IMR-90 (cell line): ENCODE measurements at regions not wholly inside any gene's neighbourhood (a gene's known extent, or its start where the extent isn't known, plus 50 kb on each side); places are given as distances from the start of the nearest gene placed in this dataset.

Experiments used
- ATAC-seq: fragments of 200-7000 bp; cut with Tn5 transposase; 2 replicates; pipeline ENCODE4 v1.9.1; 2020; ENCODE audit warnings: low read depth, mild to moderate bottlenecking, moderate library complexity
- BruUV-seq: library from RNA; stranded (reverse); fragments of 400-500 nt; replicated peaks from 2 replicates; lab custom pipeline; 2021; lab: Mats Ljungman, UMichigan
- CTCF ChIA-PET: fragments of 300-600 bp; formaldehyde crosslinking; extraction: SDS; loops from one replicate; lab custom pipeline; 2021; ENCODE audit warnings: antibody characterized with exemption; lab: Yijun Ruan, JAX
- POLR2A ChIA-PET: fragments of 300-600 bp; sonication (Branson Sonifier 250); formaldehyde crosslinking; loops from one replicate; lab custom pipeline; 2022; ENCODE audit warnings: antibody characterized with exemption; ENCODE audit not compliant: unreplicated experiment; lab: Charles Lee
- DNase-seq: peaks from one replicate; pipeline ENCODE4 v3.0.0; 2013
- H2AFZ ChIP-seq: replicated peaks from 2 replicates; pipeline ENCODE3; 2013; ENCODE audit warnings: low read length, mild to moderate bottlenecking; ENCODE audit not compliant: poor library complexity
- H2AK5ac ChIP-seq: 2 replicates; pipeline ENCODE4 v1.6.1; 2013; ENCODE audit warnings: low read depth, low read length, inconsistent platforms
- H2AK9ac ChIP-seq: replicated peaks from 2 replicates; pipeline ENCODE3; 2013; ENCODE audit warnings: mild to moderate bottlenecking, low read depth, low read length, moderate library complexity; ENCODE audit not compliant: poor library complexity
- H2BK120ac ChIP-seq: 2 replicates; pipeline ENCODE4 v1.6.1; 2013; ENCODE audit warnings: low read depth, low read length, inconsistent platforms
- H2BK15ac ChIP-seq: 3 replicates; pipeline ENCODE4 v1.6.1; 2013; ENCODE audit warnings: low read depth, low read length, inconsistent platforms
- H2BK20ac ChIP-seq: 2 replicates; pipeline ENCODE4 v1.6.1; 2013; ENCODE audit warnings: low read depth, mild to moderate bottlenecking, inconsistent platforms, low read length, moderate library complexity
- H2BK5ac ChIP-seq: 2 replicates; pipeline ENCODE4 v1.6.1; 2013; ENCODE audit warnings: mild to moderate bottlenecking, low read depth, low read length, inconsistent platforms; ENCODE audit not compliant: poor library complexity, severe bottlenecking
- H3K14ac ChIP-seq: replicated peaks from 2 replicates; pipeline ENCODE4 v1.6.1; 2013; ENCODE audit warnings: low read depth, low read length, inconsistent platforms
- H3K18ac ChIP-seq: 2 replicates; pipeline ENCODE4 v1.6.1; 2013; ENCODE audit warnings: low read depth, low read length, control low read depth
- H3K23ac ChIP-seq: 2 replicates; pipeline ENCODE4 v1.6.1; 2013; ENCODE audit warnings: low read depth, low read length, inconsistent platforms
- H3K27ac ChIP-seq: 2 replicates; pipeline ENCODE4 v1.5.1; 2013; ENCODE audit warnings: mild to moderate bottlenecking, control low read depth, low read length; ENCODE audit not compliant: insufficient read depth
- H3K27me3 ChIP-seq: 2 replicates; pipeline ENCODE4 v1.6.1; 2013; ENCODE audit warnings: low read length; ENCODE audit not compliant: control insufficient read depth, insufficient read depth
- H3K36me3 ChIP-seq: 2 replicates; pipeline ENCODE4 v1.6.1; 2013; ENCODE audit warnings: low read length, mixed read lengths; ENCODE audit not compliant: control insufficient read depth, insufficient read depth
- H3K4ac ChIP-seq: 2 replicates; pipeline ENCODE4 v1.6.1; 2013; ENCODE audit warnings: low read depth, low read length, inconsistent platforms
- H3K4me1 ChIP-seq: 2 replicates; pipeline ENCODE4 v1.6.1; 2013; ENCODE audit warnings: low read length, mixed read lengths; ENCODE audit not compliant: control insufficient read depth, insufficient read depth
- H3K4me2 ChIP-seq: 2 replicates; pipeline ENCODE4 v1.6.1; 2013; ENCODE audit warnings: low read depth, mild to moderate bottlenecking, control low read depth, low read length, moderate library complexity
- H3K4me3 ChIP-seq: 2 replicates; pipeline ENCODE4 v1.5.1; 2013; ENCODE audit warnings: low read depth, mild to moderate bottlenecking, control low read depth, low read length, moderate library complexity; ENCODE audit not compliant: insufficient read depth
- H3K56ac ChIP-seq: 2 replicates; pipeline ENCODE4 v1.6.1; 2013; ENCODE audit warnings: low read length, inconsistent platforms; ENCODE audit not compliant: insufficient read depth; ENCODE audit errors: extremely low read depth
- H3K79me1 ChIP-seq, 2 experiments: 2 replicates each; pipeline ENCODE4 v1.6.1; 2013; ENCODE audit warnings: low read length in 2 of 2, inconsistent platforms in 1 of 2, low read depth in 1 of 2
- H3K9ac ChIP-seq: 2 replicates; pipeline ENCODE4 v1.6.1; 2013; ENCODE audit warnings: low read depth, low read length, control low read depth
- H3K9me1 ChIP-seq: 2 replicates; pipeline ENCODE4 v1.6.1; 2013; ENCODE audit warnings: low read length, inconsistent platforms; ENCODE audit not compliant: insufficient read depth
- H3K9me3 ChIP-seq: 2 replicates; pipeline ENCODE4 v1.6.1; 2013; ENCODE audit warnings: low read length; ENCODE audit not compliant: control insufficient read depth, insufficient read depth
- H4K20me1 ChIP-seq: 2 replicates; pipeline ENCODE4 v1.6.1; 2013; ENCODE audit warnings: low read length, inconsistent platforms; ENCODE audit not compliant: insufficient read depth
- H4K5ac ChIP-seq: 2 replicates; pipeline ENCODE4 v1.6.1; 2013; ENCODE audit warnings: mild to moderate bottlenecking, low read depth, low read length, control low read depth
- H4K8ac ChIP-seq, 2 experiments: 2 replicates each; pipeline ENCODE4 v1.6.1; 2013; ENCODE audit warnings: low read depth in 2 of 2, low read length in 2 of 2, control low read depth in 1 of 2, inconsistent platforms in 1 of 2
- H4K91ac ChIP-seq: 2 replicates; pipeline ENCODE4 v1.6.1; 2013; ENCODE audit warnings: low read depth, low read length, inconsistent platforms; ENCODE audit not compliant: insufficient read depth
- CEBPB ChIP-seq: IDR thresholded peaks from 2 replicates; pipeline ENCODE4 v1.6.1; 2012; ENCODE audit warnings: low read depth, low read length, improper control_type of control experiment
- CHD1 ChIP-seq: IDR thresholded peaks from 2 replicates; pipeline ENCODE4 v1.6.1; 2012; ENCODE audit warnings: low read depth, low read length, improper control_type of control experiment
- MAFK ChIP-seq: IDR thresholded peaks from 2 replicates; pipeline ENCODE4 v1.6.1; 2012; ENCODE audit warnings: low read depth, low read length, improper control_type of control experiment
- MAZ ChIP-seq: IDR thresholded peaks from 2 replicates; pipeline ENCODE4 v1.6.1; 2012; ENCODE audit warnings: low read depth, mild to moderate bottlenecking, low read length, improper control_type of control experiment, moderate library complexity, borderline replicate concordance
- MXI1 ChIP-seq: IDR thresholded peaks from 2 replicates; pipeline ENCODE4 v1.6.1; 2012; ENCODE audit warnings: low read depth, mild to moderate bottlenecking, low read length, moderate library complexity, borderline replicate concordance
- NFE2L2 ChIP-seq: fragments of 150-350 bp; IDR thresholded peaks from 2 replicates; pipeline ENCODE4 v1.6.1; 2016; ENCODE audit warnings: low read depth, mild to moderate bottlenecking, low read length
- POLR2A ChIP-seq: IDR thresholded peaks from 2 replicates; pipeline ENCODE4 v1.6.1; 2012; ENCODE audit warnings: mild to moderate bottlenecking, low read depth, low read length
- RAD21 ChIP-seq: IDR thresholded peaks from 2 replicates; pipeline ENCODE4 v1.6.1; 2012; ENCODE audit warnings: low read length, improper control_type of control experiment
- RCOR1 ChIP-seq: IDR thresholded peaks from 2 replicates; pipeline ENCODE4 v1.6.1; 2012; ENCODE audit warnings: mild to moderate bottlenecking, low read length, improper control_type of control experiment; ENCODE audit not compliant: insufficient replicate concordance
- RFX5 ChIP-seq: IDR thresholded peaks from 2 replicates; pipeline ENCODE4 v1.8.0; 2012; ENCODE audit warnings: low read depth, mild to moderate bottlenecking, low read length, moderate library complexity
- SMC3 ChIP-seq: fragments of 150-350 bp; IDR thresholded peaks from 2 replicates; pipeline ENCODE4 v1.6.1; 2016; ENCODE audit warnings: low read depth, mild to moderate bottlenecking, antibody characterized with exemption, low read length, moderate library complexity
- WGBS, 2 experiments: methylation state at CpG; one replicate each; pipeline versions ENCODE4 v1.1.5 to v1.1.7; 2013; ENCODE audit warnings: missing lambda C conversion rate in 2 of 2; ENCODE audit not compliant: insufficient read length in 1 of 2; ENCODE audit errors: extremely low coverage in 2 of 2; 5-methylcytosine and 5-hydroxymethylcytosine counted together
- dilution Hi-C: fragments of 300-500 bp; cut with HindIII; formaldehyde crosslinking; loops from one replicate; pipeline ENCODE4 v1.14.3; 2018; ENCODE audit warnings: low sequenced_read_pairs; ENCODE audit not compliant: unreplicated experiment
- in situ Hi-C: fragments of 300-500 bp; cut with MboI; formaldehyde crosslinking; loops from 3 replicates; pipeline ENCODE4 v1.14.3; 2019; ENCODE audit warnings: low sequenced_read_pairs, inconsistent platforms, mixed read lengths
- intact Hi-C: fragments of 100-400 bp; cut with micrococcal nuclease; formaldehyde crosslinking; loops from 2 replicates; pipeline ENCODE4 v1.10.0; 2022
- TF ChIP-seq, protein P1 (sequence below): conservative IDR thresholded peaks from 2 replicates; pipeline ENCODE4 v1.5.1; 2012; ENCODE audit warnings: mild to moderate bottlenecking, low read depth, low read length, improper control_type of control experiment
- TF ChIP-seq, protein P2 (sequence below): fragments of 150-350 bp; IDR thresholded peaks from 2 replicates; pipeline ENCODE4 v1.6.1; 2016; ENCODE audit warnings: low read depth, mild to moderate bottlenecking, low read length, moderate library complexity, borderline replicate concordance

GRCh38 chr19:30670011-30670329 is 297.8 kb downstream of the ZNF536 start:
- Histone ChIP-seq H3K9me1 (no peaks in the 10 kb centered on the region), H2BK120ac (no peak overlapping the region), H2BK15ac (no peak overlapping the region), H3K9me3 (no peaks in the 10 kb centered on the region), H4K8ac (no peak overlapping the region), H3K27ac (no peak overlapping the region), H4K20me1 (no peaks in the 10 kb centered on the region), H3K9ac (no peak overlapping the region), H4K91ac (no peak overlapping the region), H2AK5ac (no peak overlapping the region), H2BK20ac (no peak overlapping the region), H3K23ac (no peak overlapping the region), H4K5ac (no peak overlapping the region), H3K79me1 (no peaks in the 10 kb centered on the region), H2AK9ac (no peak overlapping the region), H2BK5ac (no peak overlapping the region), H3K56ac (no peak overlapping the region), H3K4me1 (no peaks in the 10 kb centered on the region), H3K4ac (no peak overlapping the region), H3K4me2 (no peak overlapping the region), H3K18ac (no peak overlapping the region), H3K4me3 (no peak overlapping the region), H3K27me3 (no peaks in the 10 kb centered on the region; the same call in 1 of the 2 replicates), H2AFZ (no peak overlapping the region), H3K36me3 (no peaks in the 10 kb centered on the region), H3K14ac (no peak overlapping the region)
- TF ChIP-seq CHD1, result no peak
- no peak for TF ChIP-seq MAFK
- TF ChIP-seq SMC3, result no peak
- TF ChIP-seq MXI1, result no peak
- TF ChIP-seq NFE2L2, result no peak
- TF ChIP-seq CEBPB, result no peak
- TF ChIP-seq, protein P1, sequence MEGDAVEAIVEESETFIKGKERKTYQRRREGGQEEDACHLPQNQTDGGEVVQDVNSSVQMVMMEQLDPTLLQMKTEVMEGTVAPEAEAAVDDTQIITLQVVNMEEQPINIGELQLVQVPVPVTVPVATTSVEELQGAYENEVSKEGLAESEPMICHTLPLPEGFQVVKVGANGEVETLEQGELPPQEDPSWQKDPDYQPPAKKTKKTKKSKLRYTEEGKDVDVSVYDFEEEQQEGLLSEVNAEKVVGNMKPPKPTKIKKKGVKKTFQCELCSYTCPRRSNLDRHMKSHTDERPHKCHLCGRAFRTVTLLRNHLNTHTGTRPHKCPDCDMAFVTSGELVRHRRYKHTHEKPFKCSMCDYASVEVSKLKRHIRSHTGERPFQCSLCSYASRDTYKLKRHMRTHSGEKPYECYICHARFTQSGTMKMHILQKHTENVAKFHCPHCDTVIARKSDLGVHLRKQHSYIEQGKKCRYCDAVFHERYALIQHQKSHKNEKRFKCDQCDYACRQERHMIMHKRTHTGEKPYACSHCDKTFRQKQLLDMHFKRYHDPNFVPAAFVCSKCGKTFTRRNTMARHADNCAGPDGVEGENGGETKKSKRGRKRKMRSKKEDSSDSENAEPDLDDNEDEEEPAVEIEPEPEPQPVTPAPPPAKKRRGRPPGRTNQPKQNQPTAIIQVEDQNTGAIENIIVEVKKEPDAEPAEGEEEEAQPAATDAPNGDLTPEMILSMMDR, result no peak
- no peak for TF ChIP-seq RAD21
- TF ChIP-seq, protein P2, sequence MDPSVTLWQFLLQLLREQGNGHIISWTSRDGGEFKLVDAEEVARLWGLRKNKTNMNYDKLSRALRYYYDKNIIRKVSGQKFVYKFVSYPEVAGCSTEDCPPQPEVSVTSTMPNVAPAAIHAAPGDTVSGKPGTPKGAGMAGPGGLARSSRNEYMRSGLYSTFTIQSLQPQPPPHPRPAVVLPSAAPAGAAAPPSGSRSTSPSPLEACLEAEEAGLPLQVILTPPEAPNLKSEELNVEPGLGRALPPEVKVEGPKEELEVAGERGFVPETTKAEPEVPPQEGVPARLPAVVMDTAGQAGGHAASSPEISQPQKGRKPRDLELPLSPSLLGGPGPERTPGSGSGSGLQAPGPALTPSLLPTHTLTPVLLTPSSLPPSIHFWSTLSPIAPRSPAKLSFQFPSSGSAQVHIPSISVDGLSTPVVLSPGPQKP, result no peak
- TF ChIP-seq RFX5, result no peak
- TF ChIP-seq RCOR1, result no peak
- no peak for TF ChIP-seq MAZ
- no peak for TF ChIP-seq POLR2A
- BruUV-seq, result no TSS peak
- dilution Hi-C loops, result no loop called here
- ATAC-seq, result no peak
- DNase-seq, result no peak
- in situ Hi-C loops, result loop anchor here (25.0 kb wide), 1 partner anchor 1892 kb away; no protein-coding TSS in a partner anchor
- ChIA-PET POLR2A (no interaction called here), CTCF (interaction anchor here (0.6 to 1.3 kb wide), 6 partner anchors 9 to 1774 kb away, joined by 3 to 6 read pairs (median 4); no protein-coding TSS in a partner anchor)
- intact Hi-C loops, result no loop called here
- WGBS, 2 experiments, result 94% methylated on average over 4 of the region's 14 CpGs; no CpG with 5 or more reads in 1 of the 2 experiments
